H1 (cell line): ENCODE measurements at regions not wholly inside any gene's neighbourhood (a gene's known extent, or its start where the extent isn't known, plus 50 kb on each side); places are given as distances from the start of the nearest gene placed in this dataset.

Experiments used
- CTCF ChIA-PET: fragments of 300-600 bp; sonication (Branson Sonifier 250); formaldehyde crosslinking; loops from one replicate; lab custom pipeline; 2021; ENCODE audit not compliant: partially characterized antibody; lab: Charles Lee
- POLR2A ChIA-PET: fragments of 300-600 bp; sonication (Branson Sonifier 250); formaldehyde crosslinking; loops from one replicate; lab custom pipeline; 2021; ENCODE audit warnings: inconsistent platforms; ENCODE audit not compliant: partially characterized antibody; lab: Charles Lee
- DNase-seq, 2 experiments: peaks; one replicate each; pipeline versions ENCODE4 v3.0.0 to v3.0.0-alpha.2; 2010 to 2022; ENCODE audit warnings: low spot score in 2 of 2, low read depth in 1 of 2, mixed read lengths in 1 of 2
- FAIRE-seq: peaks from 2 replicates; lab custom pipeline; 2011; peaks lifted over from hg19 to GRCh38; lab: Jason Lieb, UNC
- H2AFZ ChIP-seq: 2 replicates; pipeline ENCODE4 v1.8.1; 2012; ENCODE audit warnings: low read length, inconsistent platforms
- H2AK5ac ChIP-seq: 2 replicates; pipeline ENCODE4 v1.6.1; 2013; ENCODE audit warnings: low read depth, low read length
- H2BK120ac ChIP-seq: replicated peaks from 2 replicates; pipeline ENCODE3; 2013; ENCODE audit warnings: low read depth, low read length, inconsistent platforms
- H2BK12ac ChIP-seq: 2 replicates; pipeline ENCODE4 v1.6.1; 2013; ENCODE audit warnings: low read depth, low read length
- H2BK15ac ChIP-seq: 2 replicates; pipeline ENCODE4 v1.6.1; 2013; ENCODE audit warnings: low read length
- H2BK20ac ChIP-seq: 2 replicates; pipeline ENCODE4 v1.6.1; 2013; ENCODE audit warnings: low read length
- H2BK5ac ChIP-seq: 2 replicates; pipeline ENCODE4 v1.6.1; 2013; ENCODE audit warnings: low read depth, low read length
- H3K14ac ChIP-seq: 2 replicates; pipeline ENCODE4 v1.6.1; 2013; ENCODE audit warnings: inconsistent platforms; ENCODE audit not compliant: insufficient read length
- H3K18ac ChIP-seq: 2 replicates; pipeline ENCODE4 v1.6.1; 2013; ENCODE audit warnings: low read length; ENCODE audit errors: extremely low read depth
- H3K23ac ChIP-seq: 2 replicates; pipeline ENCODE4 v1.6.1; 2013; ENCODE audit warnings: inconsistent platforms; ENCODE audit not compliant: insufficient read length
- H3K23me2 ChIP-seq: 2 replicates; pipeline ENCODE4 v1.6.1; 2013; ENCODE audit warnings: low read depth, low read length
- H3K27ac ChIP-seq: 2 replicates; pipeline ENCODE4 v1.6.1; 2011; ENCODE audit warnings: low read depth, low read length, inconsistent platforms
- H3K27me3 ChIP-seq, 4 experiments: replicated peaks in 1 of 4; 1 replicate in 1 of 4; 2 replicates in 3 of 4; pipeline versions ENCODE4 v1.6.1 to v1.8.1; 2011 to 2013; ENCODE audit warnings: low read length in 3 of 4, mild to moderate bottlenecking in 3 of 4, inconsistent platforms in 2 of 4, mixed read lengths in 2 of 4, moderate library complexity in 1 of 4; ENCODE audit not compliant: control insufficient read depth in 3 of 4, insufficient read depth in 3 of 4; ENCODE audit errors: extremely low read depth in 1 of 4
- H3K36me3 ChIP-seq, 4 experiments: 2 replicates each; pipeline versions ENCODE4 v1.6.1 to v1.8.1; 2011 to 2013; ENCODE audit warnings: mild to moderate bottlenecking in 4 of 4, low read length in 3 of 4, moderate library complexity in 2 of 4, control low read depth in 1 of 4, inconsistent platforms in 1 of 4; ENCODE audit not compliant: insufficient read depth in 4 of 4, control insufficient read depth in 2 of 4
- H3K4ac ChIP-seq: replicated peaks from 2 replicates; pipeline ENCODE3; 2013; ENCODE audit warnings: low read length, low read depth, mixed read lengths, inconsistent platforms; ENCODE audit not compliant: insufficient read length
- H3K4me1 ChIP-seq, 4 experiments: replicated peaks in 1 of 4; 1 replicate in 1 of 4; 2 replicates in 3 of 4; pipeline versions ENCODE4 v1.6.1 to v1.8.1; 2011 to 2013; ENCODE audit warnings: low read length in 3 of 4, inconsistent platforms in 2 of 4, mixed read lengths in 1 of 4; ENCODE audit not compliant: insufficient read depth in 4 of 4, control insufficient read depth in 3 of 4
- H3K4me2 ChIP-seq, 2 experiments: 2 replicates each; pipeline versions ENCODE4 v1.6.1 to v1.8.1; 2011 to 2013; ENCODE audit warnings: low read depth in 2 of 2, low read length in 2 of 2, control low read depth in 1 of 2, inconsistent platforms in 1 of 2, mild to moderate bottlenecking in 1 of 2; ENCODE audit not compliant: insufficient read depth in 1 of 2
- H3K4me3 ChIP-seq, 4 experiments: fragments of 200-600, 300-600 bp in 1 of 4; sonication (generic), shearing (Covaris generic), sonication (Bioruptor Twin) in 1 of 4; 2 replicates each; pipeline versions ENCODE4 v1.5.1 to v1.8.1; 2011 to 2016; ENCODE audit warnings: low read length in 4 of 4, low read depth in 3 of 4, control low read depth in 2 of 4, inconsistent platforms in 2 of 4, mild to moderate bottlenecking in 2 of 4, mixed read lengths in 1 of 4, moderate library complexity in 1 of 4; ENCODE audit not compliant: insufficient read depth in 2 of 4; ENCODE audit errors: extremely low read depth in 1 of 4
- H3K56ac ChIP-seq: replicated peaks from 2 replicates; pipeline ENCODE3; 2013; ENCODE audit warnings: low read depth, mild to moderate bottlenecking, mixed read lengths, low read length, inconsistent platforms; ENCODE audit not compliant: insufficient read length
- H3K79me1 ChIP-seq: 2 replicates; pipeline ENCODE4 v1.6.1; 2013; ENCODE audit warnings: low read depth, low read length, control low read depth
- H3K79me2 ChIP-seq, 2 experiments: 2 replicates each; pipeline versions ENCODE4 v1.6.1 to v1.8.1; 2012 to 2013; ENCODE audit warnings: low read length in 2 of 2, mild to moderate bottlenecking in 2 of 2, inconsistent platforms in 1 of 2; ENCODE audit not compliant: insufficient read depth in 2 of 2, control insufficient read depth in 1 of 2
- H3K9ac ChIP-seq, 4 experiments: replicated peaks in 1 of 4; 1 replicate in 1 of 4; 2 replicates in 3 of 4; pipeline versions ENCODE4 v1.6.1 to v1.8.1; 2011 to 2013; ENCODE audit warnings: low read depth in 3 of 4, low read length in 3 of 4, control low read depth in 2 of 4, mild to moderate bottlenecking in 2 of 4, moderate library complexity in 2 of 4, inconsistent platforms in 1 of 4; ENCODE audit errors: extremely low read depth in 1 of 4
- H3K9me3 ChIP-seq, 2 experiments: 2 replicates each; pipeline versions ENCODE4 v1.6.1 to v1.8.1; 2012 to 2013; ENCODE audit warnings: mild to moderate bottlenecking in 2 of 2, moderate library complexity in 2 of 2, control low read depth in 1 of 2, inconsistent platforms in 1 of 2, low read depth in 1 of 2, low read length in 1 of 2, mixed read lengths in 1 of 2; ENCODE audit not compliant: insufficient read depth in 2 of 2
- H4K20me1 ChIP-seq, 2 experiments: replicated peaks in 1 of 2; 2 replicates each; pipeline versions ENCODE3 to v1.8.1; 2011 to 2013; ENCODE audit warnings: inconsistent platforms in 2 of 2, low read length in 2 of 2, mild to moderate bottlenecking in 1 of 2; ENCODE audit not compliant: insufficient read depth in 2 of 2, control insufficient read depth in 1 of 2
- H4K5ac ChIP-seq: 2 replicates; pipeline ENCODE4 v1.6.1; 2013; ENCODE audit warnings: low read length, low read depth, mixed read lengths, inconsistent platforms; ENCODE audit not compliant: insufficient read length
- H4K8ac ChIP-seq: 2 replicates; pipeline ENCODE4 v1.8.0; 2013; ENCODE audit warnings: mild to moderate bottlenecking, moderate library complexity, low read length, inconsistent platforms; ENCODE audit not compliant: insufficient read depth; ENCODE audit errors: extremely low read depth
- H4K91ac ChIP-seq: replicated peaks from 2 replicates; pipeline ENCODE3; 2013; ENCODE audit warnings: low read length, mixed read lengths, inconsistent platforms; ENCODE audit not compliant: insufficient read length
- BRCA1 ChIP-seq: IDR thresholded peaks from 2 replicates; pipeline ENCODE4 v1.6.1; 2012; ENCODE audit warnings: low read depth, low read length, improper control_type of control experiment
- HDAC6 ChIP-seq: IDR thresholded peaks from one replicate; pipeline ENCODE4 v1.7.1; 2012; ENCODE audit warnings: low read depth, mild to moderate bottlenecking, inconsistent platforms, low read length, moderate library complexity
- RAD21 ChIP-seq, 2 experiments: IDR thresholded peaks in 1 of 2; conservative IDR thresholded peaks in 1 of 2; 2 replicates each; pipeline ENCODE4 v1.6.1; 2011; ENCODE audit warnings: low read depth in 2 of 2, low read length in 2 of 2, improper control_type of control experiment in 1 of 2, inconsistent platforms in 1 of 2, mild to moderate bottlenecking in 1 of 2, moderate library complexity in 1 of 2
- SIRT6 ChIP-seq: IDR thresholded peaks from one replicate; pipeline ENCODE4 v1.7.1; 2012; ENCODE audit warnings: low read length, inconsistent platforms
- YY1 ChIP-seq: IDR thresholded peaks from 2 replicates; pipeline ENCODE4 v1.6.1; 2011; ENCODE audit warnings: low read depth, mild to moderate bottlenecking, low read length
- WGBS, 2 experiments: shearing (Covaris generic) in 1 of 2; methylation state at CpG; one replicate each; pipeline versions ENCODE4 v1.1.6 to v1.1.7; 2013 to 2015; ENCODE audit warnings: low lambda C conversion rate in 2 of 2, mixed read lengths in 2 of 2, inconsistent platforms in 1 of 2, low coverage in 1 of 2, missing lambda C conversion rate in 1 of 2; ENCODE audit not compliant: insufficient replicate concordance in 2 of 2, insufficient coverage in 1 of 2, insufficient read length in 1 of 2; ENCODE audit errors: extremely low coverage in 1 of 2, missing lambda C conversion rate in 1 of 2; 5-methylcytosine and 5-hydroxymethylcytosine counted together

DNA sequence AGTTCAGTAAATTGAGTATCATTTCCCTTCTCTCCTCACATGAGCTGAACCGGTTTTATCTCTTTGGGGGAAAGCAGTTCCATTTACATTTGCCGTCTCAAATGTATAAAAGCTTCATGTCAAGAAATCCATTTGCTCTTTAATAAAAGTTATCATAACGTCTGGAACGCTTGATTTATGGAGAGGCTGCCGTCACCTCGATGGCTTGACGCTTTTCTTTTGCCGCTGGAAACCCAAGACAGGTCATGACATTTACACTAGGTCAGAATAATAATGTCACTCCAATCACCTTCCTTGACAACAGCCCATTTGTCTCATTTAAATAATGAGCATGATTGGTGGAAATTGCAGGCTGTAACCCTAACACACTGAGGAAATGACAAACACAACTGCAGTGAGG, 443.4 kb downstream of the IRX1 start:
- WGBS, 2 experiments, result 97% methylated on average over 8 of the region's 8 CpGs; no CpG with 5 or more reads in 1 of the 2 experiments
- Histone ChIP-seq H3K4ac (no peak overlapping the region), H2BK15ac (no peak overlapping the region), H4K20me1 (no peaks in the 10 kb centered on the region), H2AFZ (no peak overlapping the region), H2BK5ac (no peak overlapping the region), H4K8ac (no peak overlapping the region), H3K27ac (no peak overlapping the region), H3K4me1 (no peaks in the 10 kb centered on the region), H3K23me2 (no peaks in the 10 kb centered on the region), H3K79me2 (no peaks in the 10 kb centered on the region), H3K4me3 (no peak overlapping the region), H3K4me2 (no peak overlapping the region), H3K56ac (no peak overlapping the region), H3K36me3 (no peaks in the 10 kb centered on the region), H3K9ac (no peak overlapping the region), H3K9me3 (no peaks in the 10 kb centered on the region), H4K5ac (no peak overlapping the region), H2BK120ac (no peak overlapping the region), H3K23ac (no peak overlapping the region), H3K27me3 (no peaks in the 10 kb centered on the region), H3K14ac (no peak overlapping the region), H3K18ac (no peak overlapping the region), H3K79me1 (no peaks in the 10 kb centered on the region), H2BK20ac (no peak overlapping the region), H2BK12ac (no peak overlapping the region), H2AK5ac (no peak overlapping the region), H4K91ac (no peak overlapping the region)
- ChIA-PET CTCF (interaction anchor here (1.5 kb wide), 2 partner anchors 9 to 11 kb away, joined by 3 to 4 read pairs; no protein-coding TSS in a partner anchor), POLR2A (no interaction called here)
- TF ChIP-seq YY1, result no peak
- no peak for TF ChIP-seq RAD21 (IDR thresholded peaks at IDR 0.05 in 1 of 2, conservative IDR thresholded peaks at IDR 0.05 in 1 of 2; ENCODE audit: low read depth in 2 of 2, low read length in 2 of 2)
- TF ChIP-seq SIRT6, result no peak
- no peak for TF ChIP-seq HDAC6
- TF ChIP-seq BRCA1, result no peak
- no peak for FAIRE-seq
- DNase-seq, result no peak
